Dermis microvascular lymphatic vessel endothelial cell (primary cell): ENCODE measurements at regions not wholly inside any gene's neighbourhood (a gene's known extent, or its start where the extent isn't known, plus 50 kb on each side); places are given as distances from the start of the nearest gene placed in this dataset.
"Not testable (repeated sequence)": the region's sequence is repeated elsewhere in the genome, so short reads cannot be mapped to it uniquely, and the experiment has no call there.

Experiments used
- DNase-seq, 2 donors: peaks; one replicate each; pipeline versions ENCODE4 v3.0.0 to v3.0.0-alpha.2; 2010; ENCODE audit warnings: low read depth in 2 of 2

DNA sequence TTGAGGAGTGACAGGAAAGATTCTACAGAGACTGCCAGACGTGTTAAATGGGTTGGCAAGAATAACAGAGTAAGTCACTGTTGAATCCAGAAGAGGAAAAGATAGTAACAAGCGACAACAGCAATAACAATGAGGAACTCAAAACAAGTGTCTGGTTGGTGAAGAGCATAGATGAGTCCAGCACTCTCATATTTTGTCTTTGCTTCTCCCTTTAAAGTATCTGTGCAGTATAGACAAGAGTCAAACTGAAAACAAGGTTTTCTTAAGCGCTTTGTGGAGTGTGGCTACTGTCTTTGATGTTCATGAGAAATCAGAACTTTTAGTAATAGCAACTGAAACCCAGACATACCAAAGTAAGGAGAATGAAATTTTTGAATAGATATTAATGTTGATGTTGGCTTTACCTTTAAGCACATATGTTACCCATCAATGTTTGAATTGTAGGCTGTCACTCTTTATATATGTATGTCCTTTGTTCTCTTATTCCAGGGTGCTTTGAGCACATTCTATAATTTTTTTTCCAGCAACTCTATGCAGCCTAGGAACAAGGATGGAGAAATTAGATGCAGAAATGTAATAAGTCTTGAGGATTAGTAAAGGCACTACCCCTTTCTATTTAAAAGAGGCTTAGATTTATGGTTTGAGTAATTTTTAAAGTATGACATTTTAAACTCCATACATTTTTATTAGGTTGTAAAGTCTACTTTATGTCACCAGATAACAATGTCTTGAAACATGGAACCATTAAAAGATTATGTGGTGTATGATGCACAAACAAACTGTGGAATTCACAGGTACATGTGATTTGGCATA is 185.5 kb downstream of the NFKBIZ start:
- no peak for DNase-seq

DNA sequence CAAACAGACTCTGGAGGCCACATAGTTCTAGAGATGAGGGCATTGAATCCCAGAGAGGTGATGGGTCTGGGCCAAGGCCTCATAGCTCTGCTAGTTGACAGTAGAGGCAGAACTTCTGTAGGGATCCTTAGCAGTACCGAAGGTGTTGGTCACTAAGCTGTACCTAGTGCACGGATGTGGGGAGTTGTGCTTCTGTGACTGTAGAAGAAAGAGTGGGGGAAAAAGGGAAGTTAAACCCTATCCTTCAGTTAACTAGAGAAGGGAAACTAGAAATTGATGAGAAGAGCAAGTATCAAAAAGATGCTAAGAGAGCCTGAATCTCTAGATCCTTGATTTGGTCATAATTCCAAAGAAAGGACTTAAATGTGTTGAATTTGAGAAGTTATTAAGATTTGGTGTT is 186.7 kb downstream of the NFKBIZ start:
- no peak for DNase-seq

DNA sequence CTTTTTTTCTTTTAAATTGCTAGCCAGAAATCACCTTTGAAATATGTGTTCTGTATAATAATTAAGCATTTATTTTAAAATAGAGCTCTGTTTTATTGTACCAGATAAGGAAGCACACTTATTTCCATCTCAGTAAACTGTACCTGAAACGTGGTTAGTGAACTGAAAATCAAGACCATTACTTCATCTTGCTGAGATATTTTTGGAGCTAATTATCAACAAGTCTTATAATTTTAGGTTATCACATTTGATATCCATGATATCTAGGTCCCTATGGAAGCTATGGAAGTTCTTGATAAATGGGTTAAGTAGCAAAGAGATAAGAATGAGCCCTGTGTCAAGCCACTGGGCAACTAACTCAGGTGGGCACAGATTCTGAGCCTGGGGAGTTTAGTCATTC is 187.2 kb downstream of the NFKBIZ start:
- DNase-seq = no peak

DNA sequence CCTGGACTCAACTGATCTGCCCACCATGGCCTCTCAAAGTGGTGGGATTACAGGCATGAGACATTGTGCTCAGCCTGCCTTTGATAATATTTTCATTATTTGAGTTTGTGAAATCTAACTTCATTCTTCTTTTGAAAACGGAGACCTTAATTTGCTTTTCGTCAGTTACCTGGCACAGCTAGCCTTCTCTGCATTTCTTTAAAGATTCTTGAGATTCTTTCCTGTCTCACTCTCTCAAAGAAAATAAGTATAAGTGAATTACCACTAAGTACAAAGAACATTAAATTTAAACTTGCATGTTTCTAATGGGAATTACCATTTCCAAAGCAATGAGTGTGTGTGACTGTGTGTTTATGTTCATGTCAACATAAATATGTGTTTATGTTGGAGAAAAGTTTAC is 187.9 kb downstream of the NFKBIZ start:
- DNase-seq = no peak

DNA sequence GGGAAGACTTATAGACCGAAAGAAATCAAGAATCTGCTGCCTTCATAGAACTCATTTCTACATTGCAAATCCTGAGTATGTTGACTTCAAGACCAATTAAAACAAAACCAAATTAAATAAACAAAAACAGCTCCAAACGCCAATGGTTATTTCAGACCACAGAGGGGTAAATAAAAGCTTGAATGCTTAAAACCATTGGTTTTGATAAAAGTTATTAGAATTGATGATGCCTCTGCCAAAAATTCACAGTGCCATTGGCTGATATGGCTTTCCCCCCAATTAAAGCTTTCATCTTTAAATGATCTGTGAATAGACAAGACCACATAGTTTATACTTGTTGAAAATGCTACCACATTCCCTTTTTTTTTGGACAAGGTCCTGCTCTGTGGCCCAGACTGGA is 188.5 kb downstream of the NFKBIZ start:
- no peak for DNase-seq

DNA sequence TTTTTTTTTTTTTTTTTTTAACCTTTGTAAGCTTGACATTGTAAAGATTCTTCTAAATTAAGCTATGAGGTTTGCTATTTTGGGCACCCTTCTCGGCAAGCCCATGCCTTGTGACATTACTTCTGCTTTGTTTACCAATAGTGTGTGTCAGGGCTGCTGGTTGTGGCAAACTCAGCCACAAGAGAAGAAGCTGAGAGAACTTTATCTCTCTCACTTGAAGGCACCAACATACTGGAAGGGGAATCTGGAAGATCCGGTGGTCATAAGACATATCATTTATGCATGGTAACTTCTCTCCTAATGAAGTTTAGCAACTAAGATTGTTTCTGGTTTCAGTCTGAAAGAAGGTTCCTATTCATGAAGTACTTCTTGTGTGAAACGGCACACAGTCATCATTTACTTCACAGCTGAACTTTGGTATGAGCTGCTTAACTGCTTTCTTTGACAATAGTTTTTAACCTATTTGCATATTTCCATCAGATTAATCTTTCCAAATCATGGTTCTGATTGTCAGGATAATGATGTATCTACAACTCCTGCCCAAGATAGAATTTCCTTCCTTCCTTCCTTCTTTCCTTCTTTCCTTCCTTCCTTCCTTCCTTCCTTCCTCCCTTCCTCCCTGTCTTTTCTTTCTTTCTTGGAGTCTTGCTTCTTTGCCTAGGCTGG is 189.3 kb downstream of the NFKBIZ start:
- DNase-seq = no peak

DNA sequence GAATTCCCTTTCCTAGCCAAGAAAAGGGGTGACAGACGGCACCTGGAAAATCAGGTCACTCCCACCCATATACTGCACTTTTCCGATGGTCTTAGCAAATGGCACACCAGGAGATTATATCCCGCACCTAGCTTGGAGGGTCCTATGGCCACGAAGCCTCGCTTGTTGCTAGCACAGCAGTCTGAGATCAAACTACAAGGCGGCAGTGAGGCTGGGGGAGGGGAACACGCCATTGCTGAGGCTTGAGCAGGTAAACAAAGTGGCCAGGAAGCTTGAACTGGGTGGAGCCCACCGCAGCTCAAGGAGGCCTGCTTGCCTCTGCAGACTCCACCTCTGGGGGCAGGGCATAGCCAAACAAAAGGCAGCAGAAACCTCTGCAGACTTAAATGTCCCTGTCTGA is 190.8 kb downstream of the NFKBIZ start:
- not testable (repeated sequence) for DNase-seq

DNA sequence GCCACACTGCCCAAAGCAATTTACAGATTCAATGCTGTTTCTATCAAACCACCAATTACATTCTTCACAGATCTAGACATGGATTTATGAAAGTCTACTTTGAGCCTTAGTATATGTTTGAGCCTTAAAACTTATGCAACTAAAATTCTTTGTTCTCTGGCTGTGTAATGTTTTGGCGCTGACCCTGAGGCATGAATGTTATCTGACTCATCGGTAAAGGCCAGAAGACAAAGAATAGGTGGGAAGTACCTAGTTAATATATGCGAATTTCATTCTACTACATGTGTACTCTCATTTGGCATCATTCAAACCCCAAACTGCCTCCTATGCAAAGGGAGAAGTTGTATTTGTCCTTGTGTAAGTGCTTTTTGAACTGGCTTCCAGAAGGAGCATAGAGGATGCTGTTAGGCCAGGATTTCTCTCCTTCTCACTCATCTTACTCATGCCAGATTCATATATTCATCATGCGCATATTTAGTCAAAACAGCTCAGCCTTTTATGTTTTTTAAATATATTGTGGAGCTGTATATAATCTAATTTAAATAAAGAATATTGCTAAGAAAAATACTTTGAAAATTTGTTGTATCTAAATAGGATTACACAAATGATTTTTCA is 204.2 kb downstream of the NFKBIZ start:
- peak; percentile 52 to 84 for DNase-seq

DNA sequence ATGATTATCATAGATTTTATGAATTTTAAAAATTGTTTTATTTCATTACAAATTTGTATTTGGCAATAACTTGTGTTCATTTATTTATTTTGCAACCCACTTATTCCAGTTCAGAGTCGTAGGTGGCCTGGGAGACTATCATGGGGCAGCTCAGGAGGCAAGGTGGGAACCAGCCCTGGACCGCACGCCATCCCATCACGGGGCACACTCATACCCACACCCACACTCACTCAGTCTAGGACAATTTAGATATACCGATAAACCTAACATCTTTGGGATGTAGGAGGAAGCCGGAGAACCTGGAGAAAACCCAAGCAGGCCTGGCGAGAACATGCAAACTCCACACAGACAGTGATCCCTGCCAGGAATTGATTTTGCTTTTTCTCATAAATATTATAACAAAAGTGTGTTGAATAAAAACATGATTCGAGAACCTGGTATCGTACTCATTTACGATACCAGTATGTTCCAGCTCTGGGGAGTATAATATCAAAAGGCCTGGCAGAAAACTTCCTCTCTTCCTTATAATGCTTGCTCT is 205.3 kb downstream of the NFKBIZ start:
- DNase-seq = no peak

DNA sequence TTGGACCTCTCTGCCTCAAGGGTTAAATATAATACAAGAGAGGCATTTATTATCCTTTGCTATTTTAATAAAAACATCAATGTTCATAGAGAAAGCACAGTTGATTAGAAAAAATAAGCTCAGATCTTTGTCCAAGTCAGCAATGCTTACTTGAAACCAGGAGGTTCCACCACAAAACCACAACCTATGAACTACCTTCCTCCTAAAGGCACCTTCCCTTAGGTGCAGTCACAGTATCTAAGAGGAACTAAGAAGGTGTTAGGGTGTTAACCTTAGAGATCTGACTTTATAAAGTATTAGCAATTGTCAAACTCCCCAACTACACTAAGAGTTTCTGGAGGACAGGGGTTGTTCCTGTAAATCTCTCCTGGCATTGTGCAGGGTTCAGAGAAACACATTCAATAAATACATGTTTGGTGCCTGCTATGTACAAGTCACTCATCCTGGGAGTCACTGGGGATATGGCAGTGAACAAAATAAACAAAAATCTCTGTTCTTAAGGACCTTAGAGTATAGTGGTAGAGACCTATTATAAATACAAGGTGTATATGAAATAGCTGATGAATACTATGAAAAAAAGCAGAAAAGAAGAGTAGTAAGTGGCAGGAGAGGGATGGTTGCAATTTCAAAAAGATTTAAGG is 208.6 kb downstream of the NFKBIZ start:
- no peak for DNase-seq

DNA sequence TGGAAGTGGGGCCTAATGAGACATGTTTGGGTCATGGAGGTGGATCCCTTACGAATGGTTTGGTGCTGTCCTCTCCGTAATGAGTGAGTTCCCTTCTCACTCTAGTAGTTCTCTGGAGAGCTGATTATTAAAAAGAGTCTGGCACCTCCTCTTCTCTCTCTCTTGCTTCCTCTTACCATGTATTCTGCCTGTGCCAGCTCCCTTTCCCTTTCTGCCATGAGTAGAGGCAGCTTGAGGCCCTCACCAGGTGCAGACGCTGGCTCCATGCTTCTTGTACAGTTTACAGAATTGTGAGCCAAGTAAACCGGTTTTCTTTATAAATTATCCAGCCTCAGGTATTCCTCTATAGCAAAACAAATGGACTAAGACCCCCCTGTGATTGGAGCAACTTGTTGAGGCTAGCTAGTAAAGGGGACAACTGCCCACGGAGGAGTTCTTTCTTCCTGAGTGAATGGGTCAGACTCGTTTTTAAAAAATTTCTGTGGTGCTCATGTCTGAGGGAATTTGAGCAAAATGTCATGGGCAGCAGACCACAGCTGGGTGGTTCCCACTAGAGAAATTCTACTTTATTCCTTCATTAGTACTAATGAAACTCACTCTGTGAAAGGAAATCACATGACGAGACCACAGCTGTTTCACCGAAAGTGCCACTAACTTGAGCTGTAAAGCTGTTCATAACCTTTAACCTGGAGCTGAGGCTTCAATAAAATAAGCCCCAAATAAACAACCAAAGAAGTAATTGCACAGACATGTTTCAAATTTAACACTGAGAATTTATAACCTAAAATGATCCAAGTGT is 210.0 kb downstream of the NFKBIZ start:
- no peak for DNase-seq

DNA sequence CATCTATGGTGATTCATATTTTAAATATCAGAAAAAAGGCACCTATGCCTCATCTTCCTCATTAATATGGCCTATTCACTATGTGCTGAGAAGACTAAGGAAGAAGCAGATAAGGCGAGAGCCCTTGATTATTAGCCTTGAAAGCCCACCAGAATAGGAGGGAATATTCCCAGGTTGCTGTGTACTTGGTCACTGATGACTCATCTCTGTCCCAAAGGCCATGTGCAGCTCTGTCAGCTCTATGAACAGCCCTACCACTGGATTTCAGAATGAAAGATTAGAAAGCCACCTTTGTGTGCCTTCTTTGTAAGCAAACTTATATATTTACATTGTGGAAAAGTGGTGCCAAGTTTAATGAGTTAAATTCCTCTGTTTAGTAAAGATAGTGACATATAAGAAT is 211.5 kb downstream of the NFKBIZ start:
- peak in 1 of 2 donors; percentile 48 for DNase-seq

DNA sequence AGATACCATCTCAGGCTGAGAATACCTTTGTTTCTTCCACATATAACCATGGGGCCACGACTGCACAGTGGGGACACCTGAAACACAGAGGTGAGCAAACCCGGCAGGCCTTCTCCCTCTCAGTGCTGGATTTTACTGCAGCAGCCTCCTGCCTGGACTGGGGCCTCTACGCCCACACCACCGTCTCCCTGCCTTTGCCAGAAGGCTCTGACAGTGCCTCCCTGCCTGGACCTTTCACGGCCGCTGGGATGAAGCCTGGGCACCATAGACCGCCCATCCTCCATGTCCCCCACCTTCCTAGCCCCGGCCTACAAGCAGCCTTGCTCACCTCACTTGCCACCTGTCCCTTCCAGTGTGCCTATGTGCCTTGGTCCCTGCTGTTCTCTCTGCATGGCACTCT is 214.3 kb downstream of the NFKBIZ start:
- DNase-seq = no peak

DNA sequence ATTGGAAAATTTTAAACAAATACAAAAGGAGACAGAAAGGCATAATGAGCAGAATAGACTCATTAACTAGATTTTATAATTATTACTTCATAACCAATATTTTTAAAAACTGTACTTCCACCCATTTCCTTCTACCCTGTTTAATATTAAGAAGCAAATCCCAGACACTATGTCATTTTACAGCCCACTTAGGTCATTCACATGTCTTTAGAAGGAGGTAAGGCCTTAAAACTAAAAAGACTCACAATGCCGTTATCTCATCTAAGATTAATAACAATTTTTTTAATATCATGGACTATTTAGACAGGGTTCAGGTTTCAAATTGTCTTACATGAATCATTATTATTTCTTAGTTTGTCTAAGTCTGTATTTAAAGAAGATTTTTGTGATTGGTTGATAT is 217.2 kb downstream of the NFKBIZ start:
- no peak for DNase-seq

DNA sequence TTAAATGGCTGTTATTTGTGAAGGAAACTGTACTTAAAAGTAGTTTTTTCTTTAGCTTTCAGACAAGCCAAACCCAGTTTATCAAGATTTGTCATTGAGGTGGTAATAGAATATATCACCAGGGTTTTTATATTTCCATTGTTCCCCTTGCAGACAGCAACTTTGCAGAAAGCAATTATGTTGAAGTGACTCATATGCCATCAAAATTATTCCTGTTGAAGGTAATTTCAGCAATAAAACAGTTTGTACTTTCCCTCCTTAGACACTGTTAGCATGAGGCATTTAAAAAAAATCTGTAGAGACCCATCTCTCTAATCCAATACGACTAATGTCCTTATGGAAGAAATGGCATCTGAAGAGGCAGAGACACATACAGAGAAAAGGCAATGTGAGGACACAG is 219.0 kb downstream of the NFKBIZ start:
- DNase-seq = peak in 1 of 2 donors; percentile 74

DNA sequence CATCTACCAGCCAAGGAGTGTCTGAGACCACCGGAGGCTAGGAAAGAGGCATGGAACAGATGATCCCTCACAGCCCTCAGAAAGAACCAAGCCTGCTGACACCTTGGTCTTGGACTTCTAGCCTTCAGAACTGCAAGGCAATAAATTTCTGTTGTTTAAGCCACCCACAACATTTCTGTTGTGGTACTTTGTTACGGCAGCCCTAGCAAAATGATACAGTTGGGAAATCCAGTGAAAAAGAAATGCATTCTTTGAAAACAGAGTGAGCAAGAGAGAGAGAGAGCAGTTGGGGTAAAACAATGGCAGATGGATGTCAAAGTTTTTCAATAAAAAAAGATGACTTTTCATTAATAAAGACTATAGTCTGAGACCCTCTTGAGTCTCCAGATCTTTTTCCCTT is 219.4 kb downstream of the NFKBIZ start:
- DNase-seq = no peak

DNA sequence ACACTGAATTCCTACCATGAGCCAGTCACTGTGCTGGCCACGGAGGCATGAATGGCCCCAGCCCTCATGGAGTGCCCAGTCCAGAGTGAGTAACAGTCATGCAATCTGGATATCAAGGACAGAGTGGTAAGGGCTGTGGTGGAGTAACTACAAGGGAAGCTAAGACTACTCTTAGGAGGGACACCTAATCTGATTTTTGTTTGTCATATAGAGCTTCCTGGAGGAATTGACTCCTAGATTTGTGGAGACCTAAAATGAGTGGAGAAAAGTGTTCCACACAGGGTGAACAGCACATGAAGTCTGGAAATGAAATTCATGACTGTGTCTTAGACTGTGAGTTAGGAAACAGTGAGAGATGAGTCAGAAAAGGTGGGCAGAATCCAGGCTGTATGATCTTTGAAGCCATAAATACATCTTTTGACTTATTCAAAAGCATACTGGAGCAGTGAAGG is 219.9 kb downstream of the NFKBIZ start:
- peak in 1 of 2 donors; percentile 74 for DNase-seq

DNA sequence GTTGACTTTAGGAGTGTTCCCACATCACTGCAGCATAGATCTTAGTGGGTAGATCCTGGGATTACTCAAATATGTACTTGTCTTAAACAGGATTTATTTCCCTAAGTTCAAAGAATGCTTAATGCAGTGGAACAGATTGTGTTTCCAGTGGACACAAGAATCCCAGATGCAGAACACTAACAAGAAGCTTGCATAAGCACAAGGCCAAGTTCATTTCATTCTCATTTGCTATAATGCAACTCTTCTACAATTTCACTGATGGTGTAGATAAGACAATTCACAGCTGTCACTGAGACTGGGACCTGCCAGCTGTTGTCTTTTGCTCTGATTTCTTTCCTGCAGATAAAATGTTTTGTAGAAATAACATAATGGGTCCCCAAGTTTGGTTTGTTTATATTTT is 225.6 kb downstream of the NFKBIZ start:
- DNase-seq = no peak

DNA sequence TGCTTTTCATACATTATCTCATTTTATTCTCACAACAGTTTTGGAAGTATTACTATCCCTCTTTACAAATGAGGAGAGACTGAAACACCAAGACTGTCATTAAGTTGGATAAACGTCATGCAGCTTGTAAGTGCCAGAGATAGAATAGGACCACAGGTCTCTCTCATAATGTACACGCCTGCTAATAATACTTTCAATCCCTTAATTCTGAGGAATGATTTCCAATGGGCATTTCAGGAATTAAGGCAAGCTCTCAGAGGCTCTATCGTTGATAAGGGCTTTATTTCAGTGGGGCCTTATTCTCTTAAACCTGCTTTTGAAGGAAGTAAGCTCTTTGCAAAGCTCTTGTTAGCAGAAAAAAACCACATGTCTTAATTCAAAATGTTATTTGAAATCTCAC is 229.1 kb downstream of the NFKBIZ start:
- DNase-seq = no peak

DNA sequence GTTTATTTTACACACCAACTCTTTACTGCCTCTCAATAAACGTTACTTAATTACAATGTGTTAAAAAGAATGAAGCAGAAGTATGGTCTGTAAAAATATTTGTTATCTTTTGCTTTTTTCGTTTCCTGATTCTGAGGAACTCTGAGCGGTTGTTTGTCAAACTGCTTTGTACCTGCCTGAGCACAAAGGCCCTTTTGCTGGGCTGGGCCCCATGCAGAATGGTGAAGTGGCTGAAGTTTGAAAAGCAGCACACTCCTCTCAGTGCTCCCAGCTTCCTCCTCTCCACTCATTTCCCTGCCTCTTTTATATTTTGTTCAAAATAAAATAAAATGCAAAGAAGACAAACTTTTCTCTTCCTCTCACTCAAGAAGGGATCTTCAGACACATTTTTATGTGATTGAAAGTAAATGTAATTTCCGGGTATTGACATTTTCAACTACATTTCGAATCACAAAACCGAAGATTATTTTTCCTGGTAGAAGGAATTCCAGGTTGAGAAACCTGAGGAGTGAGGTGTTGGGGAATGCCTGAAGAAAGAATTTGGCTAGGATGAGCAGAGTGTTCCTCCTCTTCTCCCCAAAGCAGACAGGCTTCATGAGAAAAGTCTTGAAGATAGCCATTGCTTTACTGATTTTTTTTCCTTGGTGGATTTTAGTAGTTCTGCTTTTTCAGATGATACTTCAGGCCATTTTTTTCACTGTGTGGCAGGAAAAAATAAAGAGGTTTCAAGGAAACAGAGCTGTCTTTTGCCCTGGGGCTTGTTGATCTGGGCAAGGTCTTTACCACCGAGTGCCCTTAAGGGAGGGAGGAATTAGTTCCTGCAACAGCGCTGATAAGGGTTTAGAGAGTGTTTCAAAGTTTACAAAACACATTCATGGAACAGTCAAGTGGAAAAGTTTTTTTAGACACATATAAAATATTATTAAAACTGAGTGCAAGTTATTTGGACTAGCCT is 229.8 kb downstream of the NFKBIZ start:
- peak in 1 of 2 donors; percentile 62 for DNase-seq
